Lower leg skin (tissue), 3 donors: ENCODE measurements at regions not wholly inside any gene's neighbourhood (a gene's known extent, or its start where the extent isn't known, plus 50 kb on each side); places are given as distances from the start of the nearest gene placed in this dataset.

Experiments used
- POLR2A ChIP-seq, 2 donors: fragments of 450-650 bp; IDR thresholded peaks; one replicate each; pipeline ENCODE4 v1.6.1; 2016 to 2017; ENCODE audit warnings: antibody characterized with exemption in 2 of 2, mild to moderate bottlenecking in 1 of 2, moderate library complexity in 1 of 2
- TF ChIP-seq, protein P1 (sequence below), 3 donors: fragments of 450-650 bp; IDR thresholded peaks; one replicate each; pipeline ENCODE4 v1.5.1; 2016; ENCODE audit warnings: antibody characterized with exemption in 3 of 3, mild to moderate bottlenecking in 3 of 3, moderate library complexity in 2 of 3

DNA sequence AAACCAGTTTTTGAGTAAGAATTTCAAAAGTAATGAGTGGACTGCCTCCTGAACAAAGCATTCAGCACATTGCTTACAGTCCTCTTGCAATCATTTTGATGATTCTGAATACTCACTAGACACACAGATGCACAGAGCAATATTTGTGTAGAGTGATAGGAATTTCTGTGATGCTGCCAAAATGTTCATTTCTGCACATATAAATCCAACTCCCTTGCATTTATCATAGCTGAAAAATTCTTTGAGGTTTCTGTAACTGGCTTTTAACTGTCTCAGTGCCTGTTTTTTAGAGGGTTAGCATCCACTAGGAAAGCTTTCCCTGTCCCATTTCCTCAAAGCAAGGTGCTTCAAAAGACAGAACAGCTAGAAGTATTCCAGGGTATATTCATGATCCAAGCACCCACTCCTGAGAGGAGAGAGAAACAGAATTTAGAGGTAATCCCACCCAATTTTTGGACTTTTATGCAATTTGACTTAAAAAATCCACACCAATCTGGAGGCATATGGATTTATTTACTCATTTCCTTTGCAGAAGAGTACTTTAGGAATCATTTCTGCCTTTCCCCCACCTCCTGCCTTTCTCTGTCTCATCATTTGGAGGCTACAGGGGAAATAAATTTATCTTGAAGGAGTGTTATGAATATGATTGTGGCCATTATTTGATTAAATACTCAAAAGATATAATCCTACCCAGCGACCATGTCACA is 234.5 kb upstream of the SLIT2 start:
- TF ChIP-seq, protein P1, sequence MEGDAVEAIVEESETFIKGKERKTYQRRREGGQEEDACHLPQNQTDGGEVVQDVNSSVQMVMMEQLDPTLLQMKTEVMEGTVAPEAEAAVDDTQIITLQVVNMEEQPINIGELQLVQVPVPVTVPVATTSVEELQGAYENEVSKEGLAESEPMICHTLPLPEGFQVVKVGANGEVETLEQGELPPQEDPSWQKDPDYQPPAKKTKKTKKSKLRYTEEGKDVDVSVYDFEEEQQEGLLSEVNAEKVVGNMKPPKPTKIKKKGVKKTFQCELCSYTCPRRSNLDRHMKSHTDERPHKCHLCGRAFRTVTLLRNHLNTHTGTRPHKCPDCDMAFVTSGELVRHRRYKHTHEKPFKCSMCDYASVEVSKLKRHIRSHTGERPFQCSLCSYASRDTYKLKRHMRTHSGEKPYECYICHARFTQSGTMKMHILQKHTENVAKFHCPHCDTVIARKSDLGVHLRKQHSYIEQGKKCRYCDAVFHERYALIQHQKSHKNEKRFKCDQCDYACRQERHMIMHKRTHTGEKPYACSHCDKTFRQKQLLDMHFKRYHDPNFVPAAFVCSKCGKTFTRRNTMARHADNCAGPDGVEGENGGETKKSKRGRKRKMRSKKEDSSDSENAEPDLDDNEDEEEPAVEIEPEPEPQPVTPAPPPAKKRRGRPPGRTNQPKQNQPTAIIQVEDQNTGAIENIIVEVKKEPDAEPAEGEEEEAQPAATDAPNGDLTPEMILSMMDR (IDR thresholded peaks at IDR 0.05), result no peak
- no peak for TF ChIP-seq POLR2A (IDR thresholded peaks at IDR 0.05)
